ENCODE measurements at regions not wholly inside any gene's neighbourhood (a gene's known extent, or its start where the extent isn't known, plus 50 kb on each side); places are given as distances from the start of the nearest gene placed in this dataset.
"Not testable (repeated sequence)": the region's sequence is repeated elsewhere in the genome, so short reads cannot be mapped to it uniquely, and the experiment has no call there.

DNA sequence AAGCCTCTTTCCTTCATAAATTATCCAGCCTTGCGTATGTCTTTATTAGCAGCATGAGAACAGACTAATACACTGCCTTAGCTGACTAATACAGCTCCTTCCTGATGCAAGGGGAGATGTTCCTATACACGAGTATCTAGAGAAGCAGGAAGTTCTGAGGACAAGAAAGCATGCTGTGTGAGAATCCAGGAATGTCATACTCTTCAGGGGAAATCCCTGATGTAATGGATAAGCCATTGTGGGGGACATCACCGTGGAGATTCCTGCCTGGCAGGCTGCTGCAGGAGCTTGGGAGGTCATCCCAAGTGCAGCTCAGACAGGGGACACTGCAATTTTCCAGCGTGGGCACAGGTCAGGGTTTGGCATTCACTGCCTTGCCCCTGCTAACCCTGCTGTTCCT lies 476.9 kb downstream of the NR2F2 start:
- no peak for DNase-seq (ENCODE audit: low spot score)

DNA sequence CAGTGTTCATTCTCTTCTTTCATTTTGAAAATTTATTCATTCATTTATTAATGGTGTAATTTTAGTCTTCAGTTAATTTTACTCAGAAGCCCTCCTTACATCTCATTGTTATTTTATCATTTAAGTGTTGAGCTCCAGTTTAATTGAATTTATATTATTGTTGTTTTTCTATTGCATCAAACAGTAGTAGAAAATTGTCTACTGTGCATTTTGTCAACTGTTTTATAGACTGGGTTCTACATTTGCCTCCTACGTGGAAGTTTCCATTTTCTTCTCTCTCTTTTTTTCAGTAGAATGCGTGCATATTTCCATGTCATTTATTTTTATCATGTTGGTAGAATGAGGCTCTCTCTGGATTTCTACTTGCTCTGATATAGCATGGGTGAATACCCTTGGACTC lies 487.4 kb downstream of the NR2F2 start:
- no peak for DNase-seq (ENCODE audit: low spot score)

DNA sequence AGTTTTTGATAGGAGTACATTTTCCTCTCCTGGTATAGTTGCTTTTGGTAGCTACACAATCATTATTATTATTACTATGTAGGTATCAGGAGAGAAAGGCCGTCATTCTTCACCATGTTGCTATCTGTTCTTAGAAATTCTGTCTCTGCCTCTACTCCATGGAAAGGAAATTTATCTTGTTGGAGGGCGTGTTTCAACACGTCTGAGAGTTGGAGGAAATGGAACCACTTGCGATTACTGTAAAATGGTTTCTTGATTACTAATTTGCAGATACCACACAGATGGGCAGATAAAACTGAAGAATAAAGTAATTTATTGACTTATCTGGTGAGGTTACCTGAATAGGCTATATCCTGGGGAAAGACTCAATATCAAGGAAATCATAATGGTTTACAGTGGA lies 488.4 kb downstream of the NR2F2 start:
- DNase-seq (ENCODE audit: low spot score) = no peak

DNA sequence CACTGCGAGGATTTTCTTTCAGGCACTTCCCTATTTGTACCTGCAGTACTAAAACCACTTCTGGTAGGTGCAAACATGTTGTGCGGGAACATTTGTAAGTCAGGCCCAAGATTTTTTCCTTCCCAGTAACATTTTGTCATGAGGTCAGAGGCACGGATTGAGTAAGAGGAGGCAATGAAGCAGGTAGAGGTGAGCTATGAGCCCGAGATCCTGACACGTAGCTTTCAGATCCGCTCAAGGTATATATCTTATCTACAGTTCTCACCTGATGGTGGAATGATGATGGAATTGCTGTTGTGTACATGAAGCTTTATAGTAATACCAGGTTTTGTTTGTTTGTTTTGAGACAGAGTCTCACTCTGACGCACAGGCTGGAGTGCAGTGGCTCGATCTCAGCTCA lies 497.5 kb downstream of the NR2F2 start:
- DNase-seq (ENCODE audit: low spot score) = no peak

DNA sequence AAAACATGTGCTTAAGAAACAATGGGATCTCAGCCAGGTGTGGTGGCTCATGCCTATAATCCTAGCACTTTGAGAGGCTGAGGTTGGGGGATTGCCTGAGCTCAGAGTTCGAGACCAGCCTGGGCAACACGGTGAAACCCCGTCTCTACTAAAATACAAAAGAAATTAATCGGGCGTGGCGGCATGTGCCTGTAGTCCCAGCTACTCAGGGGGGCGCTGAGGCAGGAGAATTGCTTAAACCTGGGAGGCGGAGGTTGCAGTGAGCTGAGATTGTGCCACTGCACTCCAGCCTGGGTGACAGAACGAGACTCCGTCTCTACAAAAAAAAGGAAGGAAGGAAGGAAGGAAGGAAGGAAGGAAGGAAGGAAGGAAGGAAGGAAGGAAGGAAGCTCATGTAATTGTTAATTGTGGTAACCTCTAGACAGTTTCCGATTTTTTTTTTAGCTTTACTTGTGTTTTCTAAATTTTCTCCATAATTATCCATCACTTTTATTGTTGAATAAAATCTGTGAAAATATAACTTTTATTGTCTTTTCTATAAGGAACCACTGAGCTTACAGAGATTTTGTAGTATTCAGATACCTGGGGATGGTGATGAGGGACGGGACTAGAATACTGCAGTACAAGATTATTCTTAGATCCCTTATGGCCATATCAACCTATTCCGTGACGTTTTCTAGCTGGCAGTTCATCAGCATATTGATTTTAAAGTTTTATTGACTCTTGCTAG lies 506.9 kb downstream of the NR2F2 start:
- no peak for DNase-seq (ENCODE audit: low spot score)

DNA sequence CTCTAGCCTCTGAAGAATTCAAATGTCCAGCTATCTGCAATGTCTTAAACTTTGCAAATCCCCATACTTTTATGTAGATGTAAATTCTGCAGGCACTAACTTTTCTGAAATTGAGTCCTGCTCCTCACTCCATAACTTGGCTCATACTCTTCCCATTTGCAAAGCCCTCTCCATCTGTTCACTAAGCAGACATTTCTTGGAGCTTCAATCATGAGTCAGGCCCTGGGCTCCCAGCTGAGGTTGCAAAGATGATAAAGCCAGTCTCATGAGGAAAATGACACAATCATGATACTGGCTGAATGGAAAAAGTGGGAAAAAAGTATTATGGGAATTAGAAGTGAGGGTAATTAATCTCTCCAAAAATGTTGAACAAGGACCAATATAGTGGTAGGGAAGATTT lies 507.6 kb downstream of the NR2F2 start:
- no peak for DNase-seq (ENCODE audit: low spot score)

DNA sequence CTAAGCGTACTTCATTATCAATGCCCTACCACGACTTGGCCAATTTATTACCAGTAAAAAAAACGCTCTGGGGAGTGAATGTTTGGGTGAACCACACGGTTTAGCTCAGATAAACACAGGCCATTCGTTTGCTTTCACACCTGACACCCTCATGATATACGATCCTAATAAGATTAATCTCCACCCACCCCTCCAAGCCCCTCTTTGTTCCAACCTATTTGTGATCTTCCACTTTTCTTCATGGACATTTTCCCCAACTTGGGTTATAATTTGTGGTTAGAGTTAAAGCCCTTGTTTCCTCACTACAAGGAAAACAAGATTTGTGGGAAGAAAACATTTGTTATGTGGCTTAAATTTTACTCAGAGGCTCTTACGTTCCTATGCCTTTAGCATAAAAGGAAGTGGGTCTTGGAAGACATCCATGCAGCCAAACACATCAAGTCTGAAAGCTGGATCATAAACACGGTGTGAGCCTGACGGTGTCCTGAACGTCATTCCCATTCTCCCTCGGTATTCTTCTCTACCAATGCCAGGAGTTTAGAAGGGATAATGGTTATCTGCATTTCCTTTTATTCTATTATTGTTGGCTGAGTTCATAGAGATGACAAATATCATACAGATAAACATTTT lies 518.9 kb downstream of the NR2F2 start:
- DNase-seq (ENCODE audit: low spot score) = peak; percentile 45

DNA sequence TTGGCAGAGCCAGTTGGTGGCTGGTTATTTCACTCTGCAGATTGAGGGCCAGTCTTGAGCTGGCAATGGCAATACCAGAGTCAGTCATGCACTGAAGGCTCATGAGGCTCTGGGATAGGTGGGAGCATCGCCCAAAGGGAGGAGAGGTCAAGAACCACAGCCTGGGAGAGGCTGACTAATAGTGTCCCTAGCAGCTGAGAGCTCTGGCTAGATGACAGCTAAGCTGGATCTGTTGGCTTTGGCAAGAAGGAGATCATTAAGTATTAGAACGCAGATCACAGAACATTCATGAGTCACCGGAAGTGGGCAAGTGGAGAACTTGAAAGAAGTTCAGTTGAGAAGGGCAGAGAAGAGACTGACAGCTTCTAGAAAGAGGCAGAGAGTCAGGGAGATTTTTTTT lies 521.1 kb downstream of the NR2F2 start:
- DNase-seq (ENCODE audit: low spot score) = peak; percentile 26

DNA sequence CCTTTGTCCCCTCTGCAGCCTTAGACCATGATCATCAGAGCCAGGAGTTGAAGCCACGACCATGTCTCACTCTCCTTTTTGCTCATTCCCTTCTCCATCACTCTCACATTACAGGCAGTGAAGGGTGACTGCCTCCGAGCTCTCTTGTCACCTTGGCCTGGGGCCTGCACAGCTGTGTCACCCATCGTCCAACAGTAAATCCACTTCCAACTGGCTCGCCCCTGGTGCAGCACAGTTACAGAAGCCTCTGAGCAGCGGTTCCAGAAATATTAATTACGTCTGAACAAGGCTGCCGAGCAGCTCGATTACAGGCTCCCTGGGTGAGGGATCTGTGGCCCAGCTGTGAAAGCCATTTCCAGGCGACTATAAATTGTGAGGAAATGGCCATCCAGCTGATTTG lies 528.2 kb downstream of the NR2F2 start:
- DNase-seq (ENCODE audit: low spot score) = no peak

DNA sequence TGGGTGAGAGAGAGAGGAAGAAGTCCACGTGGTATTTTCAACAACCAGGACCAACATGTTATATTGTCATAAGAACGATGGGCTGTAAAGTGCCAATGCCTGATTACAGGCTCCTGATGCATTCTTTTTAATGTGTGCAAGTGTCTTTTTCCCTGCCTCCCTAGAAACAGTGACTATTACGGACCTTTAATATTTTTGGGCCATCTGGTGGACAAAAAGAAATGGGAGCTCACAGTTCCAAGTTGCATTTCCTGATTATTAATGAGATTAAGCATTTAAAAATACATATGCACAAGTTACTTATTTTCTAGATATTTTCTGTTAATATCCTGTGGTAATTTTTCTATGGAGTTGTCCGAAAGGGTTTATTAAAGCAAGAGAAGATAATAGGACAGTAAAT lies 530.2 kb downstream of the NR2F2 start:
- DNase-seq (ENCODE audit: low spot score) = no peak

DNA sequence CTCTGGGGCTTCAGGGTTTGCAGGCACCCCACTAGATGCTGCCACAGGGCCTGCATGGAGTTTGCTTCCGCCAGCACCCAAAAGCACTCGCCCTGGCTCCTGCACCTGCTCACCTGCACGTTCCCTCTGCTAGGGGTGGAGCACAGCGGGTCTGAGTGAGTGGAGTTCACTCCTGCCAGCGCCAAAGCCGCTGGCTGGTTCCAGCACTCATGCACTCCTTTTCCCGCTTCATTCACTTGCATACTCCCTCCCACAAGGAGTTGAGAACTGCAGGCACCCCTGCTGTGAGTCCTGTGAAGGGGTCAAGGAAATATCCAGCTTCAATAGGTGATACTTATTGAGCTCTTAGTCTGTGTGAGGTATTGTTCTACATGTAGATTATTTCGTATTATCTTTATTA lies 537.5 kb downstream of the NR2F2 start:
- no peak for DNase-seq (ENCODE audit: low spot score)

DNA sequence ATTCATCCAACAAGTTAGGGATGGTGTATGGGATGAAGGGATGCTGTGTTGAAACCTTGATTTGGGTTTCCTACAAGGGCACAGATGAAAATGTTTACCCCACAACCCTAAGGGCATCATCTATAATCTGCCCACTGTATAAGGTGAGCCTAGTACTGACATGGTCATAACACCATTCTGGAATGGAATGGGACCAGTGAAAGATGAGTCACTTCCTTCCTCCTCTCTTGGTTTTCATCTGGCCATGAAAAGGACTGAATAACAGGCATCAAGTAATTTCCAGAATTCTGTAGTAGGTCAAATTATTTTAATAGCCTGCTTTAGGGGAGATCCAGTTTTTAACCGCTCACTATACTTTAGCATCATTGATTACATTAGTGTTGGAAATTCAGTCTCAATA lies 538.6 kb downstream of the NR2F2 start:
- DNase-seq (ENCODE audit: low spot score) = no peak

DNA sequence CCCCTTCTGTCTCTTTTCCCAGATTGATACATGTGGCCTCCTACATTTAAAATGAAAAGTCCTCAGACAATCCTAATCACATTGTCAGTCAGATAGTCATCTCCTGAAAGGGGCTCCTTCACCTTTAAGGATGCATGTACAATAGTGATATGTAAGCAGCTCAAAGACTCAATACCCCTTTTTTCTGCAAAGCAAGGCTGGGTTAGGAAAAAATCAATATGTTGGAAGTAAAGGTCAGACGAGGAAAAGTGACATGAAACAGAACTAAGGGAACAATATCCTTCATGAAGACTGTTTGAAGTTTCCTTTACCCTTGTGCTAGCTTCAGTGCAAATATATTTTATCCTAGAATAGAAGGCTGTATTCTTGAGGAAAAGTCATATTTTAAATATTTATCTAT lies 539.3 kb downstream of the NR2F2 start:
- DNase-seq (ENCODE audit: low spot score) = no peak

DNA sequence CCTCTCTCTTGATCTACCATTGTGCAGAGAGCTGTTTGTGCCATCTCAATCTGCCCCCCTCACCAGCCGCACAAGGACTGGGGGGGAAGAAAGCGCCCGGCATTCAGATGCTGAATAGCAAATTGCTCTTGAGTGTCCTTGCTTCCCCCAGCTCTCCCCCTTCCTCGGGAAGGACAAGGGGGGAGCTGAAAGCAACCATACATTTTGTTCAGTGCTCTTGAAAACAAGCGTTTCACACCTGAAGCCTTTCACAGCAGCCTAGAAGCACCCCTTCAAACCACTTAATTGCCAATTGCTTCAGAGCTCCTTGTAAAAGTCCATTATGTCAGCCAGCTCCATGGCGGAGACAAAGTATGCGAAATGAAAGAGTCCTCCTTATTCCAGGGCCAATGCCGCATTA lies 540.1 kb downstream of the NR2F2 start:
- no peak for DNase-seq (ENCODE audit: low spot score)

DNA sequence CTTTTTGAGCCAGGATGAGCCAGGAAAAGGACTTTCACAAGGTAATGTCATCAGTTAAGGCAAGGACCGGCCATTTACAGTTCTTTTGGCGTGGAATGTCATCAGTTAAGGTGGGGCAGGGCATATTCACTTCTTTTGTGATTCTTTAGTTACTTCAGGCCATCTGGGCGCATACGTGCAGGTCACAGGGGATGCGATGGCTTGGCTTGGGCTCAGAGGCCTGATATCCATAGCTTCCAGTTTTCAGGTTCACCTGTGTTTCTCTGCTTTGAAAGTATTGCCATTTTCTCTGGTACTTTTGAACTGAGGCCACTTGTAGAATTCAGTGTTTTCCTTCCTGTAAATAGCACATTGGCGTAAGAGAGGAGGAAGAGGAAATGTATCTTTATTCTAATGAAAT lies 546.9 kb downstream of the NR2F2 start:
- not testable (repeated sequence) for DNase-seq (ENCODE audit: low spot score)

DNA sequence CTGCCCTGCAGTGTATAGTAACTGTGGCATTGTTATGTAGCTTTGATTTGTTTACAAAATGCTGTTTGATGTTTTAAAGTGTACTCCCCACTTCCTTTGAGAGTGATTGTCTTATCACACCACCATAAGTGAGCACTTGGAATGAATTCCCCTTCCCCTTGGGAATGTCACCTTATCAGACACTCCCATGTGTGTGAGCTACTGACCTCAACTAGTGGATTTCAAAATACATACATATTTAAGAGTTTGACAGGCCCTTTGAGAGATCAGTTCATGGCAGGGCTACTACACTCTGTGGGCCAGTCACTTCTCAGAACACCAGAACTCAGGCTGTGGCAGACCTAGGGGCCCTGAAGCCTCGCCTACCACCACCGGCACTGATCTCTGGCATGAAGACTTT lies 547.6 kb downstream of the NR2F2 start:
- DNase-seq (ENCODE audit: low spot score) = no peak

DNA sequence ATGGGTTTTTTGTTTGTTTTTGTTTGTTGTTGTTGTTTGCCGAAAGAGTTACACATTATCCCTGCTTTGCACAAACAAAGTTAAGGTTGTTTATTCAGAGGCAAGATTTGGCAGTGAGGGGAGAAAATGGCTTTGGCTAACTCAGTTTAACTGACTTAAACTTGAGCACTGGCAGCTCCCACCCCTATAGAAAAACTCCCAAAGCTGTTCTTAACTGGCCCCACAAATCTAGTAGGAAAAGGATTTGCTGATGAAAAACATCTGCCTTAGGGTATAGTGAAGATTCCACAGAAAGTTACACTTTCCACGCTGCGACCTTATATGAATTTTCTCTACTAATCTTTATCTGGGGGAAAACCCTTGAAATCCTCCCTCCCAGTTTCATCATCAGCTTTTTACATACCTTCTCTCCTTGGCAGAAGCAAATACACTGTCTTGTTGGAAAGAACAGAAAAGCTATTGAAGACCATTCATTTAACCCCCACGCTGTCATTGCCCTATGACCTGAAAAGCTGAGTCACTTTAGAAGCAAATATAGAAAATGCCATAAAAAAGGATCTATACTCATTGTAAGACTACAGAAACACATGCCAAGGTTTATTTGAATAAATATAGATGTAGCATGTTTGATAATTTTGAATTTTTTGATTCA lies 551.7 kb downstream of the NR2F2 start:
- DNase-seq (ENCODE audit: low spot score) = no peak

DNA sequence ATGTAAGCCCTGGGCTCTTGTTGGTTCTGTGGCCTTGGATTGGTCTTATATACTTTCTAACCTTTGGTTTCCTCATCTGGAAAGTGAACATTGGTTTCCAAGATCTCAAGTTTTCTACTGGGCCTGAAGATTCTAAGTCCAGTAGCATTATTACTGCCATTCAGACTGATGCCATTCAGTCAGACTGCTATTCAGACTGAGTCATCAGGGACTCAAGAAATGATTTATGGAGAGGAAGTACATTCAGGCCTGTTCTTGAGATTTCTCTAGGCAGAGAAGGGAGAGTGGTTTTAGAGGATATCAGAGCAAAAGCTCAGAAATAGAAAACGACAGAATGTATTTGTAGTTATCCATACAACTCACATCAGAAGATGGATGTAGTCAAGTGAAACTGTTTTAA lies 557.2 kb downstream of the NR2F2 start:
- DNase-seq (ENCODE audit: low spot score) = no peak

DNA sequence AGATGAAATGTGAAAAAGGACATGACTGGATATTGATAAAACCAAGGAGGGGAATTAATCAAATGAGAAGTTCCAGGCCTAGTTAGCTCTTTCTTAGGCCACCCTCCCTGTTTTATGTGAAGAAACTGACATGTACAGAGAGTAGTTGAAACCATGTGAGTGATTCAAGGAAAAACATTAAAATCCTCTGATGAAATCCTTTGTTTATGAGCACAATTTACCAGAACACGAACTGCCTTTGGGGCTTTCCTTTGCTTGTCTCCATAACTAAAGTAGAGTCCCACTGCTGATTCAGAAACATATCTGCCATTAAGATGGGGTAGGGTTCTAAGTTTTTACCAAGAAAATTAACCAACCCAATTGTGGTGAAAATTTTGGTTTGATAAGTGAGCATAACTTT lies 558.3 kb downstream of the NR2F2 start:
- DNase-seq (ENCODE audit: low spot score) = peak; percentile 8

DNA sequence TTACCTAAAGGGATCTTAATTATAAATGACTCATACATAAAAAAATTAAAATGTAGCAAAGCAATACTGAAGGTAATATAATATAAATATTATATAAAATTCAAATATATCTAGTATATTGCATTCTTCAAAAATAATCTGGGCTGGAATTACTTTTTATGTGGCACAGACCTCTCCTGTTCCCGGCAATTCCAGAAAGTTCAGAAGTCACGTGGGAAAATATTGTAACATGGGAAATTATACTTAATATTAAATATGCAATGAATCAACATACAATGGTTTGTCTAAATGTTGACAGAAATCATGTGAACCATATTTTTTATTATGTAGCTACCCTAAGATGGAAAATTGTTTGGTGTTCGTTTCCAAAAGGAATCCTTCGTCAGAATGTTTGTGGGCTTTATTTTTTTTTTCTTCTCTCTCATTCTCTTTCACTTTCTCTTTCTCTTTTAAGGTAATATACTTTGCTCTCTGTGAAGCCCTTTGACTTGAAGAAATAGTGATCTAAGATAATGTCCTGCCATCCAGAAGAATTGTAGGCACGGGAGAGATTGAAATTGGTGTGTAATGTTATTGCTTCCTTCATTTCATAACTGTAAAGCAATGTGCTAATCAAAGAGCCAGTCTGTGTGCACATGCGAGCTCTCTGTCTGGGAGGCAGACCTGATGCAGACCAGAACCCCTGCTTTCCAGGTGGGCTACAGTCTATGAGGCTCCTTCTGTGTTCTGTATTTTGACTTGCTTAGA lies 559.4 kb downstream of the NR2F2 start:
- DNase-seq (ENCODE audit: low spot score) = peak; percentile 14

DNA sequence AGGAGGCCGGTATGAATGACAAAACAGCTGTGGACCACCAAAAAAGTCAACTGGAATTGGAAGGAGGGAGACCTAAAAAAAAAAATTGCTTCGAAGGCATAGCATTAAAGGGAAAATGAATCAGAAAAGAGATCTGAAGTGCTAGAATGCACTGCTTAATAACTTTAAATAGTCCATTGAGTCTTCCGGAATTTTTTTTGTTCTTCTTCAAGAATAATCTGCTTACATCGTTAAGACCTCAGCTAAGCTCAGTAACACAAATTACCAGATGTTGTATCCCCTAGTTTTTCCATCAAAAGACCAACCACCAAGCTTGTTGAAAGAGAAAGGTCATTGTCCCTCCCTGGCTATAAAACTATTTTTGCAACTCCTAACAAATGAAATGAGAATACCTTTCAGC lies 560.5 kb downstream of the NR2F2 start:
- no peak for DNase-seq (ENCODE audit: low spot score)

DNA sequence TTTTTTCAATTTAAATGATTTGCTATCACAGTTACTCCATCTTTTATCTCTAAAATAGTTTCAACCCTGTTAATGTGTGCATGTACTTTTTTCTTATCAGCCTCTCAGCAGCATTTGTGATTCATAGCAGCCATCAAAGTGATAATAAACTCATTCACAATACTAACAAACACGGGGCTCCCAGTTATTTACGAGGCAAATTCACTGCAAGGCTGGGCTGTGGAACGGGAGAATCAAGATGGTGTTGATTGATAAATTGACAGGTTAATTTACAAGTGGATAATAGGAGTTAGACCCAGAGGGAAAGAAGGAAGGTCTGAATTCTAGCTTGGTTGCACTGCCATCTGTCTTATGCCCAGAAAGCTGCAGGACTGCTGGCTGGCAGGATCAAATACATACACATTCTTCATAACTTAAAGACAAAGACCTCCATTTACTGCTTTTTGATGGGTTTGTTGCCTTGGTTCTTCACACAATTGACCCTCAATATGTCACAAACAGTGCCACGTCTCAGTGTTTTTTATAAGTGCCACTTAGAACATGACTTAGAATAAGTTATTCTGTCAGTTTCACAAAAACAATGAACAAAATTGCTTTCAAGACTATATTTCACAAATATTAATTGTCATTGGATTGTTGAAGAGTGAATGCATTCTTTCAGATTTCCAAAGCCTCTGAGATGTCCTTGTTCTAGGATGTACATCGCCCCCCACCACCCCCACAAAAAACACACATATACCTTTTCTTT lies 562.8 kb downstream of the NR2F2 start:
- peak; percentile 41 for DNase-seq (ENCODE audit: low spot score)
